ENCODE measurements at regions not wholly inside any gene's neighbourhood (a gene's known extent, or its start where the extent isn't known, plus 50 kb on each side); places are given as distances from the start of the nearest gene placed in this dataset.

DNA sequence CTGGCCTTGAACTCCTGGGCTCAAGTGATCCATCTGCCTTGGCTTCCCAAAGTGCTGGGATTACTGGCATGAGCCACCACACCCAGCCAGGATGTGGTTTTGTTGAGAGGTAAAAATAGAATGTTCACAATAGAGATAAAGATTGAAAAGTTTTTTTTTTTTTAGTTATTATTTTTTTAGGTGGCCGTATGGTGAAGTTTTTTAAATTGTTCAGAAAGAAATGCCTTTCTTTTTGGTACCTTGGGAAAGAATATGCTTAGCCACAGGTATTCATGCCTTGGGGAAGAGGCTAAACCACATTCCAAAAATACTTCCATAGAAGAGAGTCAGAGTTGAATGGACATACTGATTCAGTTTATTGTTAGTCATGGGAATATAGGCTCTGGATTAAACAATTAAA is 143.4 kb downstream of the C11orf91 start:
- DNase-seq (ENCODE audit: low read depth), result no peak

DNA sequence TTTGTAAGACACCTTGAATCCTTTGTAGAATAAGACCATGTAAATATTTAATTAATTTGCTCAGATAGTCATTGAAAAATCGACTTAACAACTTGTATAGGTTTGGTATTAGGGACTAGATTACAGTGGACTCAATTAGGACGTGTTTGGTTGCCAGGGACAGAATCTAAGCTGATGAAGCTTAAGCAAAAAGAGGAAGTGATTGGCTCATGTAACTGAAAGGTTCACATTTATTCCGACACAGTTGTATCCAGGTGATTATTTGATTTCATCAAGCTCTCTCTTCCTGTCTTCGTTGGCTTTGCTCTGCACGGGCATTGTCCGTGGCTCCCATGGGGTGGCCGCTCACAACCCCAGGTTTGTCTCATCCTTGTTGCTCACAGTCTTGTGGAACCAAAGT is 146.4 kb downstream of the C11orf91 start:
- DNase-seq (ENCODE audit: low read depth), result no peak

DNA sequence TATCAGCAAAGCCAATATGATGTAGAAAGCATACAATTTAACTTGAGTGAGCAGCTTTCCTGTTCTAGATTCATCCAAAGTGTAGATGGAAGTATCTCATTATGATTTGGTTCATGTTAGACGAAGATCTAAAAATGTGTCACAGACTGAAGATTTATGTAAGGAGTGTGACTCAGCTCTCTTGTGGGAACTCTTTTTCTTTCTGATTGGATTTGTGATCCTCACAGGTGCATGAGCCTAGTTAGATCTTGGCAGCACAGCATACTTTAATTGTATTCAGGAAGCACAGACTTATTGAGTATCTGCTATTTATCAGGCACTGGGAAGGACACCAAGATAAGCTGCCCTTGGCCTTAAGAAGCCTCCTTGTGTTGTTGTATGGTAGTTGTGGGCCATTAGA is 147.1 kb downstream of the C11orf91 start:
- DNase-seq (ENCODE audit: low read depth), result no peak

DNA sequence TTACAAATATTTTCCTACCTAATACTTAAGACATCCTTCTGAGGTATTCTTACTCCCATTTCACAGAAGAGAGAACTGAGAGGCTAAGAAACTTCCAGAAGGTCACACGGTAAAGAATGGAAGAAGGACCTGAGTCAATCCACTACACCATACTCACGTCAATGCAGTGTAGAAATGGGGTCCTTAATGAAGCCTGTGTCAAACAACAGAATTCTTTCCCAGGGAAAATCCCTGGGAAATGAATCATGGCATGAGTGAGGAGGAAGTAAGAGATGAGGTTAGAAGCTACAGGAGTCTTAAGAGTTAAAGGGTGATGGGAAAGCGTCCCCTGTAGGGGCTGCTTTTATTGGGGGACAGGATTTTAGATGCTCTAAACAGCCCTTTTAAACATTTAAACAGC is 147.9 kb downstream of the C11orf91 start:
- no peak for DNase-seq (ENCODE audit: low read depth)

DNA sequence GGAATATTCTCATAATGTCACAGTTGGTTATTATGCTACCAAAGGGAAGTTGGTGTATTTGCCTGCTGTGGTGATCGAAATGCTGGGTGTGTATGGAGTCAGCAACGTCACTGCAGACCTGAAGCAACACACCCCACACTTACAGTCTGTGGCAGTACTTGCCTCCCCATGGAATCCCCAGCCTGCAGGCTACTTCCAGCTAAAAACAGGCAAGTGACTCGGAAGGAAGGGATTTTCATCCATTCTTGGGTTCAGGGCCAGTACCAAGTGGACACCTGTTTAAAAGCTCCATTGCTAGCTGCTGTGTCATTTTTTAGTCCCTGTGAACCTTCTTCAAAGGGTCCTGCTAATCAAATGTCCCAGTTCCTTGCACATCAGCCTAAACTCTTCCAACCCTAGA is 149.6 kb downstream of the C11orf91 start:
- no peak for DNase-seq (ENCODE audit: low read depth)

DNA sequence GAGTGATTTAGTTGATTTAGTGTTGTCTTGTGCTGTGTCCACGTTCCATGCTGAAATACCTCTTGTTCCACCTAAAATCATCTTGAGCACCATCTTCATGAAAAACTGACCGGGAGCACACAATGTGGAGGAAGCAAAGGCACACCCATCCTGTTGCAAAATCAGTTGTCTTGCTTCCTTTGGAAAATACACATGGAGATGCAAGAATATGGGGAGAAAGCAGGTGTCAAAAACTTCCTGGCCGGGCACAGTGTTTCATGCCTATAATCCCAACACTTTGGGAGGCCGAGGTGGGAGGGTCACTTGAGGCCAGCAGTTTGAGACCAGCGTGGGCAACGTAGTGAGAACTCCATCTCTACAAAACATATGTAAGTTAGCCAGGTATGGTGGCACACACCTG is 151.1 kb downstream of the C11orf91 start:
- no peak for DNase-seq (ENCODE audit: low read depth)

DNA sequence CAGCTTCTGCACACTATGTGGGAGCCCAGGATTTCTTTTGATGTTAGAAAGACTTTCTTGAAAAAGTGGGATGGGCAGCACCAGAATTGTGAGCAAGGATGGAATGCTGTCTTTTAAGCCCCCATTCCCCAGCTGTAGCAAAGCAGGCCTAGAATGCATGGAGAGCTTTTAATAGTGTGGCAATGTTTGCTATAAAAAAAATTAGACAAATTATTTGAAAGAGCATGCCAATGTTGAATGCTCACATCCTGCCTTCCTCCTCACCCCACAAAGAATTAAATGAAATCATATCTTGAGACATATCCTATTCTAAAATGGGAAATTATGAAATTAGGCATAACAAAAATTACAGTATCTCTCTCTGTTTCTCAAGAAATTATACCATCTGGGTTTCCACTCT is 154.7 kb downstream of the C11orf91 start:
- DNase-seq (ENCODE audit: low read depth), result no peak

DNA sequence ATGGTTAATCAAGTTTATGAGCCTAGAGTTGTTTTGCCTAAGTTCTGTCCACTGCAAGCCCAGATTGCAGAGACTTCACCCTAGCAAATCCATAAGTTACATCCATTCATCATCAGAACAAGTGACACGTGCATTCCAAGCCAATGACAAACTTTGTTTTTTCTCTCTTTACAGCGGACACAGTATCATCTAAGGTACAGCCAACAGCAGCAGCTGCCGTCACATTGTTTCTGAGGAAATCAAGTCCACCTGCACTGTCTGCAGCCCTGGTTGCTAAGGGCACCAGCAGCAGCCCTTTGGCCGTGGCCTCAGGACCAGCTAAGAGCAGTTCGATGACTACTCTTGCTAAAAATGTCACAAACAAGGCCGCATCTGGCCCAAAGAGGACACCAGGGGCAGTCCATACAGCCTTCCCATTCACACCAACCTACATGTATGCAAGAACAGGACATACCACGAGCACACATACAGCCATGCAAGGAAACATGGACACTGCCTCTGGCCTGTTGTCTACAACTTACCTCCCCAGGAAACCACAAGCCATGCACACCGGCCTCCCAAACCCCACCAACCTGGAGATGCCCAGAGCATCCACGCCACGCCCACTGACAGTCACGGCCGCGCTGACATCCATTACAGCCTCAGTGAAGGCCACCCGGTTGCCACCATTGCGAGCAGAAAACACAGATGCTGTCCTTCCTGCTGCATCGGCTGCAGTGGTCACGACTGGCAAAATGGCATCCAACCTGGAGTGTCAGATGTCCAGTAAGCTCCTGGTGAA is 155.8 kb downstream of the C11orf91 start:
- no peak for DNase-seq (ENCODE audit: low read depth)

DNA sequence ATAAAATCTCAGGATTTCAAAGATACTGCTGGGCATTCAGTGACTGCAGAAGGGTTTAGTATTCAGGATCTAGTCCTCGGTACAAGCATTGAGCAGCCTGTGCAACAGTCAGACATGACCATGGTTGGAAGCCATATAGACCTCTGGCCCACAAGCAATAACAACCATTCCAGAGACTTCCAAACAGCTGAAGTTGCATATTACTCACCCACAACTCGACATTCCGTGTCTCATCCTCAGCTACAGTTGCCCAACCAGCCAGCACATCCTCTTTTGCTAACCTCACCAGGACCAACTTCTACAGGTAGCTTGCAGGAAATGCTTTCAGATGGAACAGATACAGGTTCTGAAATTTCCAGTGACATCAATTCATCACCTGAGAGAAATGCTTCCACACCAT is 156.8 kb downstream of the C11orf91 start:
- no peak for DNase-seq (ENCODE audit: low read depth)

DNA sequence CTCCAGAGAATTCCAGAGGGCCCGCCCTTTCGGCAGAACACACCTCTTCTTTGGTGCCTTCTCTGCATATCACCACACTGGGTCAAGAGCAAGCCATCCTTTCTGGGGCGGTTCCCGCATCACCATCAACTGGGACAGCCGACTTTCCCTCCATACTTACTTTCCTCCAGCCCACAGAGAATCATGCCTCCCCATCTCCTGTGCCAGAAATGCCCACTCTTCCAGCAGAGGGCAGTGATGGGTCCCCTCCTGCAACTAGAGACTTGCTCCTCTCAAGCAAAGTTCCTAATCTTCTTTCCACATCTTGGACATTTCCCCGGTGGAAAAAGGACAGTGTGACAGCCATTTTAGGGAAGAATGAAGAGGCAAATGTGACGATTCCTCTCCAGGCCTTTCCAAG is 157.7 kb downstream of the C11orf91 start:
- DNase-seq (ENCODE audit: low read depth), result peak; percentile 12

DNA sequence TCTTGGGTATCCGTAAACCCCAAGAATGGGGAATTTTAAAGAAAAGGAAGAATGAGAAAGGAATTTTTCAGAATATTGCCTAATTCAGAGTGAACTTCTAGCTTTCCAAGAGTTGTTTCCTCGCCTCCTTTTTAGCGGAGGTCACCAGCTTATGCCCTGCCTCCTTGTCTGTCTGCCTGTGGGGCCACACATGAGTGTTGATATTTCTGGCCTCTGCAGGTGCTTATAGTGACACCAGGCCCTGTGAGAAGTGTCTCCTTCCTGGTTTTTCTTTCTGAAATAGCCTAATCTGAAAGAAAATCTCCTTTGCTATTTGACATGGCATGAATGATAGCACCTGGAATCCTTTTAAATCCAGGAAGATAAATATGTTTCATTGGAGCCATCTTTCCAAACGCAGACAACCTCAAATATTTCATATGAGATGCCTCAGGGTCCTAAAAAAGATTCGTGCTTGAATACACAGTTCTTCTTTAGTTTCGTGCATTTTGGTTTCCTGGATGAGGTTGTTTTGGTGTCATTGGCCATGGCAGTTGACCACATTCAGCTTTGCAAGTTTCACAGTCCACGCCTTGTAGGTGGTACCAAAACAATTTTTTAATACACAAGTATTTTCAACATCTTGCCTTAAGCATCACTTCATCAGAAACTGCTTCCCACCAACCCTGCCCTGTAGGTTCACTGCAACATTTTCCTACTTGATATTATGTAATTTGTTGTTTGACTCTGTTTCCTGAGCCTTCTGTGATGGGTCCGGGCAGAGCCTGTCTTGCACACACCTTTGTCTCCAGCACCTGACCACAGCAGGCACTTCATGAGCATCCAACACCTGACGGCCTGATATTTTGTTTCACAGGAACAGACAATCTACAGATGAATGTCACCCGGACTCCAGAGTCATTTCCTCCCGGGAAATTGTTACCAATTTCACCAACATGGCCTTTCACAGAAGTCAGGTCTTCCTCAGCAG is 159.4 kb downstream of the C11orf91 start:
- no peak for DNase-seq (ENCODE audit: low read depth)

DNA sequence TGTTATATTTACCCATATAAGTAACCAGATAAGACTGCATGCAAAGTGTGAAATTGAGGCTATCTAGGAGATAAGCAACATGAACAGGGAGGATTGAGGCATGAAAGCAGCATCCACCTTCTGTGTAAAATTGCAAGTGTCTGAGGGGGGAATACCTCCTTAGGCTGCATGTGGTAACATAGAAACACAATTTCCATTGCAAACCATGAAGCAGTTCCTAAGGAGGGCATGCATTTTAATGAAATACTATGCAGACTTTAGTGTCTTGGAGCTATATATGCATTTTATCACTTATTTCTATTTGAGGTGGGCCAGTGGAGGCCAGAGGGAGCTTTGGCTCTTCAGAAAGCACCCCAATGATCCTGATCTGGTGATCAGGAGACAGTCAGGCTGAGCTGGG is 160.2 kb downstream of the C11orf91 start:
- no peak for DNase-seq (ENCODE audit: low read depth)

DNA sequence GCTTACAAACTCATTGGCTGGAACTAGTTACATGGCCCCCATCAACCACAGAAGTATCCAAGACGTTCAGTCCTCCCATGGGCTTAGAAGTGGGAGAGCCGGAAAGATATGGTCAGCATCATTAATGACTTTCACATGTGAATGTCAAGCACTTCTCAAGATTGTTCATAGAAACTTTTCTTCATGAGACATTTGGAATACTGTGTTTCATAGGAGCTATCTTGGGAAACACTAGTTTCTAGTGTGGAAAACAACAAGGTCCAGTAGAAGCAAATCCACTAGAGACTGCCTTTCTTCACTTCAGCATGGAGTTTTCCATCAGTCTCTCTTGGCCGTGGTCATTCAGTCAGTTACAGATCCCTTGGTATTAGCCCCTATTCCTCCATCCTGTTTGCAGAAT is 160.9 kb downstream of the C11orf91 start:
- no peak for DNase-seq (ENCODE audit: low read depth)

DNA sequence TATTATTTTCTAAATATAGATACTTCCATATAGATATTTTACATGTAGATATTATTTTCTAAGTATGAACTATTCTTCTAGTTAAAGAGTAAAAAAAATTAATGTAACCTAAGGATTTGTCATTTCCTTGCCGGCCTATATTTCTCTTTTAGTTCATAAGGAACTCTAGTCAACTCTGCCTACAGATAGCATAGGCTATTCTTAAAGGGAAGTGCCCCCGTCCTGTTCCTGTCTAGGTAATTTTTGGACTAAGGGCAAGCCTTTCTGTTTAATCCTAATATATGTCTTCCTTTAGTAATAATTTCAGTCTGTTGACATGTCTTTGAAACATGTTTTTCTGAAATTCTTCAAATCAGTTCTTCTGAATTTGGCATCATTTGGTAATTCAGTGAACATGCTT is 161.9 kb downstream of the C11orf91 start:
- no peak for DNase-seq (ENCODE audit: low read depth)

DNA sequence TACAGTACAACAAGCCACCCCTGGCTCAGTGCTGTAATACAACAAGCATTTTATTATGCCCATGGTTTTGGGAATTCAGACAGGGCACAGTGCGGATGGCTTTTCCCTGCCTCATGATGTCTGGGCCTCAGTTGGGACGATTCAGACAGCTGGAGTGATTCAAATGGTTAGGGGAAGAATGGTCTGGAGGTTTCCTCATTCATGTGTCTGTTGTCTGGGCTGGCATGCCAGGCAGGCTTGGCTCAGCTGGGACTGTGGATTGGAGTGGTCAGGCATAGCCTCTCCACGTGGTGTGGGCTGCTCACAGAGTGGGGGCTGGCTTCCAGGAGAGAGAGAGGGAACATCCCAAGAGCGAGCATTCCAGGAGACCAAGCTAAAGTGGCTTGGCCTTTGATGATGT is 164.4 kb downstream of the C11orf91 start:
- no peak for DNase-seq (ENCODE audit: low read depth)

DNA sequence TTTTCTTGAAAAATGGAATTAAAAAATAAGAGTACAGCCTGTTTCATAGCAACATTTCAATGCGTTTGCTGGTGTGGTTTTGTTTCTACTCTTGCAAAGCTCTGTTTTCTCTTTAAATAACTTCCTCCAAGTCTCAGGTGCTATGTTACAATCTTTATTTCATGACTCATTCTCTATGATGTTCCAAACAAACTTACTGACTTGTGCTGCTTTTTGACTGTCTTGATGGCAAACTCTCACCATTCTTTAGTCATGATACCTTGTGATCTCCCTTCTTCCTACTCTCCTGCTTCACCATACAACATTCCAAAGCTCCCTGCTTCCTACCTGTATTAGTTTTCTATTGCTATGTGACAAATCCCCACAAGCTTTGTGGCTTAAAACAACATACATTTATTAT is 166.1 kb downstream of the C11orf91 start:
- no peak for DNase-seq (ENCODE audit: low read depth)

DNA sequence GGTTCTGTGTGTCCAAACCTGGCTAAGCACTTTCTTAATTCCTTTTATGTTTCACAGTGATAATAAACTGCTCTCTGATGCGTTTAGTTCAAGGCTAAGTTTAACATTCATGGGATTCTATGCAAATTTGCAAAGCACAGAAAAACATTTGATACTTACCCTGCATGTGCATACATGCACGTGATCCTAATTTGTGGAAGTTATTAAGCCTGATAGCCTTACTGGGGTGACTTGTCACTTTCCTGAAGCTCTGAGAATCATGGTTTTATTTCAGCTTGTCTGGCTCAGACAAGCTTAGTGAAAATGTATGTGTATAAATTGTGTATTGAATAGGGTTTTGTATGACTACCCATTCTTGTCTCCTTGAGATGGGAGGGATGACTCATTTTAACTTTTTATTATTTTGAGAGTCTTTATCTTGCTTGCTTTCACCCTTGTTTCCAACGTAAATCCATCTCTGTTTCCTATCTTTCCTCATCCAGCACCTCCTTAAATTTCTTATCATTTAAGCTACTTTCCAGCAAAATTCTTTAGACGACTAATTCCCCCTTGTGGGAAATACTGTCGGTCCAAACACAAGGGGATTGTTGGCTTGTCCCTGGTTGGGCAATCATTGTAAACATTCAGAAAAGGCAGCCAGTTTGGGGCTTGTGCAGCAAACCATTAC is 167.1 kb downstream of the C11orf91 start:
- no peak for DNase-seq (ENCODE audit: low read depth)

DNA sequence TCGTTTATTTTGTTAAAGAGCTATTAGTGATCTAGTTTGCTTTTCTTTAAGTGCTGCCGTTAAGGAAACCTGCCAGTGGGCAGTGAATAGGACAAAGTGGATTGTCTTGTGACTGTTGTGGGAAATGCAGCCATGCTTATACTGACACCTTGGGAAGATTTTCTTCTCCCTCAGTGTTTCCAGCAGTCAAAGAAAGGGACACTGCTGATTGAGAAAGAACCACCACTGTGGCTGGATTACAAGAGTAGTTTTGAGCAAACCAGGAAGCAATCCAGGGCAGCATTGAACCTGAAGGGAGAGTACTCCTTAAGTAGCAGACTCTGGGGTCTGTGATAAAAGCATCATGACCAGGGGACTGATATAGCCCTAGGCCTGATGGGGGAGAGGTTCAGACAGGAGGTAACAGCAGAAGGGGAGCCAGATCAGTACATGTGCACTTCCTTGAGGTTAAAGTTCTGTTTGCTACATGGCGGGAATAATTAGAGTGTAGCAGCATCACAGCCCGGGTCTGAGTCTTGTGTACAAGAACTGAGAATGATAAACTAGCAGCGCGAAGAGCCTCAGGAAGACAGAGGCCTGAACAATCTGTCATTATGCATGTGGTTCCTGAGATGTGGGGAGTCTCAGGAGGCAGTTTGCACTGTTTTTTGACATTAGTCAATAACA is 167.8 kb downstream of the C11orf91 start:
- DNase-seq (ENCODE audit: low read depth), result no peak

DNA sequence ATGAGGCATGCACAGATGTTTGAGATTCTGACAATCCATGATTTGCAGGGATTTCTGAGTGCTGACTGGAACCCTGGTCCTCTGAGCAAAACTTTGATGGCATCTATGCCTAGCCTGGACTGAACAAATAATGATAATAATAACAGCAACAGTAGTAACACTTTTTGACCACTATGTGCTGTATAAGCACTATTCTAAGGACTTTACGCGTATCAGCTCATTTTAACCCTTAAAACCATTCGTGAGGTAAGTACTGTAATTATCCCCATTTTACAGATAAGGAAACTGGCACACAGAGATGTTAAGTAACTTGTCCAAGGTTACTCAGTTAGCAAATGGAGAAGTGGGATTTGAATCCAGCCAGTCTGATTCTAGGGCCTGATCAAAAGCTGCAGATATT is 168.4 kb downstream of the C11orf91 start:
- DNase-seq (ENCODE audit: low read depth), result no peak

DNA sequence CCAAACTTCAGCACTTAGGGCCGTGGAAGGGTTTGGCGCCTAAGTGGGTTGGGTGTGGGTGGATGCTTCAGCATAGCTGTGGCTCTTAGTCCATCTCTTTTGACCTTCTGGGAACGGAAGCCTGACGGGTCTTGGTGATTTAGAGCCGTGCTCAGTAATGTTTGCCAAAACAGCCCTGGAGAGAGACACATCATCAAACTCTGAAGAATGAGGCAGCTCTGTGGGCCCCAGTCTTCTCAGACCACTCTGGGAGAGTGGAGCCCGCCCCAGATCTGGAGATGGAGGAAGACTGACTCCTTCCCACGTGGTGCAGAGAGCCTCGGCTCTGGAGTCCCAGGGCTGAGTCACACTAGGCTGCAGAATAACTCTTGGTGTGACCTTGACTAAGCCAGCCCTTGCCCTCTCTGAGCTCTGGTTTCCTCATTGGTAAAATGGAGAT is 168.9 kb downstream of the C11orf91 start:
- no peak for DNase-seq (ENCODE audit: low read depth)

DNA sequence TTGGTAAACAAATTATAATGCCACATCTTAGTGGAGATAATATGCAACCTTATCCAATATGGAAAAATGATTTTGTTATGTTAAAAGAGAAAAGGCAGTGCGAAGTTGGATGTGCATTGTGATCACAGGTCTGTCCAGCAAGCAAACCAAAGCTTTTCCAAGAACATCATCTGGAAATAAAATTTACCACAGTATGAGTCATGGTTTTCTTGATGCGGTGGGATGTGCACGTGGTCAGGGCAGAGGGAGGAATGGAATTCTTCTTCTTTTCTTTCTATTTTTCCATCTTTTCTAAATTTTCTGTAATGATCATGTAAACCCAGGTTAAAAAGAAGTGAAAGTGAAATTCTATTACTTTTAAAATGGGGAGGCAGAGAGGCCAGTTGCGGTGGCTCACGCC is 169.8 kb downstream of the C11orf91 start:
- DNase-seq (ENCODE audit: low read depth), result no peak

DNA sequence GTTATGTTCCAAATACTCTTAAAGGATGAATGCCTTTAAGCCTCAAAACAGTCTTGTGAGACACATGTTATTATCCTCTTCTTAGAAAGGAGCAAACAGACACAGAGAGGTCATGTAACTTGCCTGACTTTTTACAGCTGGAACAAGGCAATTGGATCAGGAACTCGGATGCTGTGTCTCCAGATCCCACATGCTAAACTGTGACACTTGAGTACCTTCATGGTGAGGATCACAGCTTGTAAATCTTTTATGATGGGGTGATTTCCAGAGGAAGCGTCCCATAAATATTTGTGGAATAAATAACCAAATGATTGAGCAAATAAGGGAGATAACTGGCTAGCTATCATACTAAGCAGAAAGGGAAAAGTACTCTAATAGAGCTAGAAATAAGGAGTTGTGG is 171.2 kb downstream of the C11orf91 start:
- DNase-seq (ENCODE audit: low read depth), result no peak

Data from activated T-cell treated with anti-CD3 and anti-CD28 coated beads for 1 hour (primary cell).